CD1c-positive myeloid dendritic cell (primary cell): ENCODE measurements at regions not wholly inside any gene's neighbourhood (a gene's known extent, or its start where the extent isn't known, plus 50 kb on each side); places are given as distances from the start of the nearest gene placed in this dataset.

Experiments
- DNase-seq: peaks from one replicate; pipeline ENCODE4 v3.0.0-alpha.2; 2016; ENCODE audit errors: extremely low spot score

GRCh38 chr22:27416511-27417420 is 384.8 kb downstream of the MN1 start:
- no peak for DNase-seq

GRCh38 chr22:27417421-27417814 is 384.1 kb downstream of the MN1 start:
- DNase-seq, result no peak

DNA sequence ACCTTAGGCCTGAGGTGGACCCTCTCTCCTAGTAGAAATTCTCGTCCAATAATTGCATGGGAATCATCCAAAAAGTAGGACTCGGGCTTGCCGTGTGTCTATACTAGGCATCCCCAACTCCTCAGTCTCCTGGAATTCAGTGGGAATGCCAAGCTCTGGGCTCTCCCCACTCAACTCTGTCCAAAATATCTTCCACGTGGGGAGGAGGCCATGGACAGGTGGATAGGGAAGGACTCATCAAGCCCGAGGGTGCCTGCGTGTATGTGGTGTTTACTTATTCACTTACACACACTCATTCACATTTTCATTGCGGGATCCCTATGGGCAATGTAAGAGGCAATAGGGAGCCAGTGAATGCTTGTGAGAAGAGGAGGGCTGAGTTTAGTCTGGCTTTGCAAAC is 383.3 kb downstream of the MN1 start:
- DNase-seq, result no peak

DNA sequence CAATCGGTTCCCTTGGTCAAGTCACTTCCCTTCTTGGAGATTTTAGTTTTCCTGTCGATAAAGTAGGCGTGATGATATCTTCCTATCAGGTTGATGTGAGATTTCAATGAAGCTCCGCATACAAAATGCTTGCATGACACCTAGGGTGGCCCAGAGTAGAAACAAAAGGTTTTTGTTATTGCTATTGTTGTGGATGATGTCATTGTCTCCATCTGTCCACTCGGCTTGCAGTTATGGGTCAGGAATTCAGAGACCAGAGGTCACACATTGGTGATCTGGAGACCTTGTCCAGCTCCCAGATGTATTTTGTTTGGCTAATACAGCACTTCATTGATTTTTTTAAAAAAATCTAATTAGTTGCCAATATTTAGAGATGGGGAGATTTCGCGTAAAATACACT is 382.1 kb downstream of the MN1 start:
- no peak for DNase-seq

- DNase-seq, result no peak
These were observed 381.2 kb downstream of the MN1 start for GRCh38 chr22:27420195-27420816.

GRCh38 chr22:27420817-27421361 is 380.7 kb downstream of the MN1 start:
- no peak for DNase-seq

DNA sequence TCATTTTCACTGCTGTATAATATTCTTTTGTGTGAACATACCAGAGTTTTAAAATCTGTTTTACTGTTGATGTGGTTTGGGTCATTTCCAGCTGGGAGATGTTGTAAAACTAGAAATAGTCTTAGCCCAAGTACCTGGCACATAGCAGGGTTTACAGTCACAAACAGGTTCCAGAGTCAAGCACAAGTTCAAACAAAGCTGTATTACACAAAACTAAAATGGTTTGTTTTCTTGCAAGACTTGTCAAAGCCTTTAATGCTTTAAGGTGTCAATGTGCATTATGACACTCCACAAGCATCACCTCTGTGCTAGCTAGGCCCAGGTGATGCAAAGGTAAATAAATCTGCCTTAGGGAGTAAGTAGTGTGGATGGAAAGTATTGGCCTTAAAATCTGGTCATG is 379.1 kb downstream of the MN1 start:
- DNase-seq, result no peak

DNA sequence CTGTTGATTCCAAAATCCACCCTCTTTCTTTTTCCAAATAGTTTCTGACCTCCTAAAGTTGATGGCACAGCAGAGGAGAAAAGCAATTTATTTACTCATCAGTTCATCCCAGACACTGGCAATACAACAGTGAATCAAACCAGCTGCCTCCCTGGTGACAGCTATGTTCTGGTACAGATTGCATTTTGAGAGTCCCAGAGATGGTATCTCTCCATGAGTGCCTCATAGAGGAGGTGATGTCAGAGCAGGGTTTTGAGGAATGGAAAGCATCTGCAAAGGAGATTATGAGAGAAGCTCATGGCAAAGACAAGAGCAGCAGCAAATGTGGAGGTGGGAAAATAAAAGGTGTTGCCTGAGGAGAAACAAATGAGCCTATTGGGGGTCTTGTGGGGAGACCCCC is 377.2 kb downstream of the MN1 start:
- DNase-seq, result no peak

DNA sequence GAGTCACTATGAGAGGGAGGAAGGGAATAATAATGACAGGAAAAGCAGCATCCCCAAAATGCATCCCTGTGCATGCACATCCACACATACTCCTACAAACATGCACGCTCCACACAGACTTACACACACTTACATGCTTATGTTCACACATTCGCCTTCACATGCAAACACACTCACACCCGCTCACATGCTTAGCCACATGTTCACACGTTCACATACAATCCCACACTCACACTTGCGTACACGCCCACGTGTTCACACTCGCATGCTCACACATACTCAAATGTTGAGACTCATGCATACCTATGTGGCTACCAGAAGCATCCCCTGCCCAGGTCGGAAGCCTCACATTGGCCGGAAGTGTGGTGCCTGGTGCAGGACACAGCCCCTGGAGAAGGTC is 372.1 kb downstream of the MN1 start:
- DNase-seq, result no peak

- no peak for DNase-seq
These were observed 370.5 kb downstream of the MN1 start for GRCh38 chr22:27431081-27431480.

DNA sequence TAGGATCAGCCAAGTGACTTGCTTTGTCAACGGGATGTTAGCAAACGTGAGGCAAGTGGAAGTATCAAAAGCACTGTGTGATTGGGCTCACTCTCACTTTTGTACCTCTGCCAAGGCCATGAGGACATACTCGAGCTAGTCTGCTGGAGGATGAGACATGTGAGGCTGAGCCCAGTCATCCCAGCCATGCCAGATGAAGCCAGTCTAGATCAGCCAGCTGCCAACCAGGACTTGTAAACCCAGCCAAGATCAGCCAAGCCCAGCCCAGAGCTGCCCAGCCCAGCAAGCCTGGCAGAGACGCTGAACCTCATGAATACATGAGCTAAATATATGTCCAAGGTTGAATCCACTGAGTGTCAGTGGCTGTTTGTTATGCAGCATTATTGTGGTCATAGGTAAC is 369.7 kb downstream of the MN1 start:
- no peak for DNase-seq

GRCh38 chr22:27433099-27433498 is 368.5 kb downstream of the MN1 start:
- DNase-seq, result no peak

DNA sequence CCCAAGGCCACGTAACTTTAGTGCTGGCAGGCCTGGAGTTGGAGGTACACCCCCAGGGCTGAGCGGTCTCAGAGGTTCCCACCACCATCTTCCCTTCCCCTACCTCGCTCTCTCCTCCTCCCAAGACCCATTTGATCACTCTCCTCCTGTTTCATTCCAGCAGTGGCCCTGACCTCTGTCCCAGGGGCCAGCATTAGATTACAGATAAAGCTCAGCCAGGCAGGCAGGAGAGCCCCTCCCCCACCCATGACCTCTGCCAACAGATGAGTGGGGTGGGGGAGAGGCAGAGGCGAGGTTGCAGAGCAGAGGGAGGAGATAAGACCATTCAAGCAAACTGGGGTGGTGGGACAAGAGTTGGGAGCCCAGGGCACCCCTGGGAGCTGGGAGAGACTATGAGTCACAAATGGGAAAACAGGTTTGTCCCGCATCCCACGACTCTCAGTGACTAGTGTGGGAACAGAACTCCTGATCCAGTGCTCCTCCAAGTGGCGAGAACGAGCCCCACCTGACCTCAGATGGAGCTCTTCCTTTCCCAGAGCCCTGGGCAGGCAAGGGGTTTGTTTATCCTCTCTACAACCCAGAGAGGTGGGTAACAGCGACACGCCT is 367.9 kb downstream of the MN1 start:
- no peak for DNase-seq

DNA sequence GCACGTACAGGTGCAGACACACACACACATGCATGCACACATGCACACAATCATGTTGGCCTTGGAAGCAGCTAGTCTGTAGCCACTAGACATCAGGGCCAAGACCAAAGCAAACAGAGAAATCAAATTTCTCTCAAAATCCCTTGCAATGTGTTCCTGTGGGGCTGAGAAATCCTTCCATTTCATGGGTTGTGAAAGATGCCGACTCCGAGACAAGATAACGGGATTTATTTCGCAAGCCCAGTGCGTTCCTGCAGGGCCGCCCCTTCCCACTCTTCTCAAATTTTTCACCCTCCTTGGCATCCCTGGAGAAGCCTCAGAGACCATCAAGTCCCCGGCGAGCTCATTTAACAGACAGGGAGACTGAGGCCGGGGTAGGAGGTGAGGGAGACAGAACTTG is 366.7 kb downstream of the MN1 start:
- DNase-seq, result no peak

GRCh38 chr22:27435844-27436576 is 365.5 kb downstream of the MN1 start:
- DNase-seq, result no peak

DNA sequence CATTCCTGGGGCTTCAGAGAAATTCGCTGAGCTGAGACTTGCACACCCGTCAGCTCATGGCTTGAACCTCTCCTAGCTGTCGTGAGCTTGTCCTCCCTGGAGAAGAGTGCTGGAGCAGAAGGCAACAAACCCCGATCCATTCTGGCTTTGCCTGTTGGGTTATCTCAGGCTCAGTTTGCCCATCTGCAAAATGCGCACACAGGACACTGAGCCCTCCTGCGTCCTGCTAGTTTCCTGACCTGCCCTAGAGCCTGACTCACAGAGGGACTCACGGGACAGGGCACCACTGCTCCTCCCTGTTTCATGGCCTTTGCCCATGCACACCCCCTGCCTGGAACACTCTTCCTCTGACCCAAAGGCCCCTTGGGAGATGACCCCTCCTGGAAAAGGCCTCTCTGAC is 365.0 kb downstream of the MN1 start:
- DNase-seq, result no peak

DNA sequence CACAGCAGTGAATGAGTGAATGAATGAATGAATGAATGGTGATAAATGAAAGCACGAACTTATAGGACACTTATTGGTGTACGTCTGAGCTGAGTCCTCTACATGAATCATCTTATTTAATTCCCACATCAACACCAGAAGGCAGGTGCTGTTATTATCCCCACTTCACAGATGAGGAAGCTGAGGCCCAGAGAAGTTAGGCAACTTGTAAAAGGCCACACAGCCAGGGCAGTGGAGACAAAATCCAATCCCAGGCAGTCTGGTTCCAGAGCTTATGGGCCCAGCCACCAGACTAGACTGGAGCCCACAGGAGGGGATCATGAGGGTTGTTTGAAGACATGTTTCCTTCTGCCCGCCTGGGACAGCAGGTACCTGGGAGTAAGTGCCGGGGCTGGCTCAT is 364.0 kb downstream of the MN1 start:
- no peak for DNase-seq

DNA sequence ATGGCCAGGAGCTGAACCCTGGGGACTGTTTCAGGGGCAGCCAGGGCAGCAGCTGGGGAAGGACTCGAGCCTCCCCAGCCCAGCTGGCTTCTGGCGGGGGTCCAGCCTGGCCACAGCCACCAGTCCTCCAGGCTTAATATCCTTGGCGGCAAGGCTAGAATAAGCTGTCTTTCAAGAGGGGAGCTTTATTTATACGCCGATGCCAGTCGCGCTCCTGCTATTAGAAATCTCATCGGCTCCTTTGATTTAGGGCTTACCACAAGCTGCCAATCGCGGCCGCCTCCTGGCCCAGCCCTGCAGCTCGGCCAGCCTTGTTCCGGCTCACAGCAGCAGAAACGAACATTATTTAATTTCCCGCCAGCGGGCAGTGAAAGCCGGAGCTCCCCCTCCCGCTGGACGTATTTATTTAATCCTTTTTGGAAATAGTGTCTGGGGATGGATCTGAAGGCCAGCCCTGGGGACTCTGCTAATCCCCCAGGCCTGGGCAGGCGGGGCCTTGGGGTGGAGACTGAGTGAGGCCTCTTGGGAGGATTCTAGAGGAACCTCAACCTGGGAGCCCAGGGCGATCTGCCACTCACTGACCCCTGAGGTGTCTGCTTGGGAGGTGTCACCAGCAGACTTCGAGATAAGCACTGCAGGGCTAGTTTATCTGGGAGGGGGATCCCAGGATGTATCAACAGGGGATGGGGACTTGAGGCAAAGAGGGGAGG is 363.1 kb downstream of the MN1 start:
- no peak for DNase-seq

GRCh38 chr22:27439131-27439530 is 362.4 kb downstream of the MN1 start:
- no peak for DNase-seq

DNA sequence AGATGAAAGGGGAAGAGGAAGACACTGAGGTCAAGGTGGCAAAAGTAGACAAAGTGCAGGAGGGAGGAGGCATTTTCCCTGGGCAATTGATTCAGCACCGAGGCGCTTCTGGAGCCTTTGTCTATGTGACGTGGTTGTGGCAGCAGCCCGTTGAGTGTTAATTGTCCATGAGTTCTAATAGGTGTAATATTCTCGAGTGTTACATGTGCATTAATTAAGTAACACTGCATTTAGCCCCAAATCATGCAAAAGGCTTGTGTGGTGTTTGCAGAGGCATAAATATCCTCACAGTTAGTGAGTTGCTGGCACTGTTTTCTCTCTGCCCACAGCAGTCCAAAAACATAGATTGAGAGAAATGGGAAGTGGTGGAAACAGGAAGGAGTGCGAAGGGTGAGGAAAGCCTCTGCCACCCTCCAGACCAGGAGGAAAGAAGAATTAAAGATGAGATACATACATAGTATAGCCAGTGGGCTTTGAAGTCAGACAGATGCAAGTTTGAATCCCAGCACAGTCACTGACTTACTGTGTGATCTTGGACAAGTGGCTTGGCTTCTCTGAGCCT is 361.2 kb downstream of the MN1 start:
- DNase-seq, result no peak
